C4-2B (cell line): ENCODE measurements at regions not wholly inside any gene's neighbourhood (a gene's known extent, or its start where the extent isn't known, plus 50 kb on each side); places are given as distances from the start of the nearest gene placed in this dataset.

ENCODE experiments used
- H3K27ac ChIP-seq: fragments of 450-650 bp; 2 replicates; pipeline ENCODE4 v1.5.1; 2017
- ZFX ChIP-seq: fragments of 450-650 bp; IDR thresholded peaks from 2 replicates; pipeline ENCODE4 v1.6.1; 2017
- TF ChIP-seq, protein P1 (sequence below): fragments of 450-650 bp; conservative IDR thresholded peaks from 2 replicates; pipeline ENCODE4 v1.5.1; 2017; ENCODE audit warnings: mild to moderate bottlenecking

GRCh38 chr10:108244443-108245228 lies 1080.1 kb upstream of the SORCS1 start:
- no peak for TF ChIP-seq ZFX
- TF ChIP-seq, protein P1, sequence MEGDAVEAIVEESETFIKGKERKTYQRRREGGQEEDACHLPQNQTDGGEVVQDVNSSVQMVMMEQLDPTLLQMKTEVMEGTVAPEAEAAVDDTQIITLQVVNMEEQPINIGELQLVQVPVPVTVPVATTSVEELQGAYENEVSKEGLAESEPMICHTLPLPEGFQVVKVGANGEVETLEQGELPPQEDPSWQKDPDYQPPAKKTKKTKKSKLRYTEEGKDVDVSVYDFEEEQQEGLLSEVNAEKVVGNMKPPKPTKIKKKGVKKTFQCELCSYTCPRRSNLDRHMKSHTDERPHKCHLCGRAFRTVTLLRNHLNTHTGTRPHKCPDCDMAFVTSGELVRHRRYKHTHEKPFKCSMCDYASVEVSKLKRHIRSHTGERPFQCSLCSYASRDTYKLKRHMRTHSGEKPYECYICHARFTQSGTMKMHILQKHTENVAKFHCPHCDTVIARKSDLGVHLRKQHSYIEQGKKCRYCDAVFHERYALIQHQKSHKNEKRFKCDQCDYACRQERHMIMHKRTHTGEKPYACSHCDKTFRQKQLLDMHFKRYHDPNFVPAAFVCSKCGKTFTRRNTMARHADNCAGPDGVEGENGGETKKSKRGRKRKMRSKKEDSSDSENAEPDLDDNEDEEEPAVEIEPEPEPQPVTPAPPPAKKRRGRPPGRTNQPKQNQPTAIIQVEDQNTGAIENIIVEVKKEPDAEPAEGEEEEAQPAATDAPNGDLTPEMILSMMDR: no peak
- no peak overlapping the region for H3K27ac ChIP-seq

GRCh38 chr10:108241166-108241565 lies 1076.7 kb upstream of the SORCS1 start:
- TF ChIP-seq ZFX: no peak
- TF ChIP-seq, protein P1: no peak
- H3K27ac ChIP-seq: no peak overlapping the region

GRCh38 chr10:108238261-108238660 lies 1073.8 kb upstream of the SORCS1 start:
- H3K27ac ChIP-seq: no peak overlapping the region
- no peak for TF ChIP-seq ZFX

- TF ChIP-seq, protein P1: no peak
- TF ChIP-seq ZFX: no peak
- H3K27ac ChIP-seq: no peak overlapping the region
These were observed 1066.1 kb upstream of the SORCS1 start for GRCh38 chr10:108230478-108231170.

GRCh38 chr10:108208732-108209131 lies 1044.2 kb upstream of the SORCS1 start:
- no peak overlapping the region for H3K27ac ChIP-seq
- no peak for TF ChIP-seq ZFX
- TF ChIP-seq, protein P1: no peak

DNA sequence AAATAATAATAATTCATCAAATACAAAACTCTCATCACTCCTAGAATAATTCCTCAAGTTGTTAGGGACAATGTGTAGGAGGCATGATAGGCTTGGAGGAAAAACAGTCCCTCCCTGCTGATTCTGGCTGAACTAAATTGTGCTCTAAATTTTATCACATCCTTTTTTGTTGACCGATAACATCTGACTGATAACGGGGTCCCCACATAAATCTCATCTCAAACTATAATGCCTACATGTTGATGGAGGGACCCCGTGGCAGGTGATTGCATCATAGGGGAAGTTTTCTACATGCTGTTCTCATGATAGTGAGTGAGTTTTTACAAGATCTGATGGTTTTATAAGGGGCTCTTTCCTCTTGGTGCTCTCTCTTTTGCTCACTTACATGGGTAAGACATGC lies 1043.5 kb upstream of the SORCS1 start:
- TF ChIP-seq, protein P1: no peak
- TF ChIP-seq ZFX: no peak
- H3K27ac ChIP-seq: no peak overlapping the region

DNA sequence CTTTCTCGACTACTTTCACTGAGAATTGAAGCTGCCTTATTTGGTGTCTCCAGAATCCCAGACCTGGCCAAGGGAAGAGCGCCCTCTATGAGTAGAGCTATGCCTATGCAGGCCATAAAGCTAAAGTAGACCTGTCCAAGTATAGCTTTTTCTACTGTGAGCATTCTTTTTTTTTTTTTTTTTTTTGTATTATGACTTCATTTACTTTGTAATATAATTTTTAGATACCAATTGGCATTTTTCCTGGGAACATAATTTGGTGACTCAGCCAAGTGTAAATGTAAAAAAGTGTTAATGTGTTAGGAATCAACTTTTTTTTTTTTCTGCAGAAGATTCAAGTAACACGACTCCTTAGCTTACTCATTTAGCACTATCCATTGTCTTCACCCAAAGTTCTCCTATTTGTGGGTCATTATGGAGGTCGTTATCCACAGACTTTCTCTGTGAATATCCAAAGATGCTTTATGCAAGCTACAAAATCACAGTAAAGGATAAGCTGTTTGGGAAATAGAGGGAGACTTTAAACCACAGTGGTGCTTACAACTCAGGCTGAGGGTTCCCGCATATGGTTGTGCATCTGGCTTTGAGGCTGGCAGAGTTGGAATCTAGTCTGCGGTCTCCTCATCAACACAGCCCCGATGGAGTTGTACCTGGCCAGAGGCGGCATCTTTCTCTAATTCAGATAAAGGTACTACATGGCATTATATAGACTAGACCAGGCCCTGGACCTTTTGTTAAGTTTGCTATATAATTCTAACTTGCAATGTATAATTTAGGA lies 1040.2 kb upstream of the SORCS1 start:
- TF ChIP-seq, protein P1: peak; percentile 91
- no peak for TF ChIP-seq ZFX
- no peak overlapping the region for H3K27ac ChIP-seq
